ENCODE measurements at regions not wholly inside any gene's neighbourhood (a gene's known extent, or its start where the extent isn't known, plus 50 kb on each side); places are given as distances from the start of the nearest gene placed in this dataset.

DNA sequence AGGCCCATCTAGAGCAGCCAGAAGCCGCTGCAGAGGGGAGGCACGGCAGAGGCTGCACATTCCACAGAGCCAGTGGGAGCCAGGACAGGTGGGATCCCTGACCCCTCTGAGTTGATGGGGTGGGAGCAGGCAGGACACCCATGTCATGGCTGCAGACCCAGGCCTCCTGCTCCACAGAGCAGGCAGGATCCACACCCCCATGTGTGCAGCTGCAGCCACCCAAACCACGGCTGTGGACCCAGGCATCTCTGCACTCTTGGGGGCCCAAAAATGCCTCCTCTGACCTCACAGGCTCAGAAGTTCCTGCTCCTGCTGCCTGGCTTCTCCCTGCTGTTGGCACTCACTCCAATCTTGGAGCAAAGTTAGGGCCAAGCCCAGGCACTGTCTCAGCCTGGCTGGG, 112.3 kb upstream of the TMEM18 start:
- Mint-ChIP-seq H3K27me3 (no peaks in the 10 kb centered on the region), H3K36me3 (peaks cover 2% of the 10 kb centered on the region), H3K27ac (no peak overlapping the region), H3K9me3 (peaks cover 4% of the 10 kb centered on the region), H3K4me1 (no peaks in the 10 kb centered on the region), H3K4me3 (no peak overlapping the region)
- ATAC-seq (ENCODE audit: low read depth) (no peak), DNase-seq (ENCODE audit: low spot score in 2 of 2) (no peak)

DNA sequence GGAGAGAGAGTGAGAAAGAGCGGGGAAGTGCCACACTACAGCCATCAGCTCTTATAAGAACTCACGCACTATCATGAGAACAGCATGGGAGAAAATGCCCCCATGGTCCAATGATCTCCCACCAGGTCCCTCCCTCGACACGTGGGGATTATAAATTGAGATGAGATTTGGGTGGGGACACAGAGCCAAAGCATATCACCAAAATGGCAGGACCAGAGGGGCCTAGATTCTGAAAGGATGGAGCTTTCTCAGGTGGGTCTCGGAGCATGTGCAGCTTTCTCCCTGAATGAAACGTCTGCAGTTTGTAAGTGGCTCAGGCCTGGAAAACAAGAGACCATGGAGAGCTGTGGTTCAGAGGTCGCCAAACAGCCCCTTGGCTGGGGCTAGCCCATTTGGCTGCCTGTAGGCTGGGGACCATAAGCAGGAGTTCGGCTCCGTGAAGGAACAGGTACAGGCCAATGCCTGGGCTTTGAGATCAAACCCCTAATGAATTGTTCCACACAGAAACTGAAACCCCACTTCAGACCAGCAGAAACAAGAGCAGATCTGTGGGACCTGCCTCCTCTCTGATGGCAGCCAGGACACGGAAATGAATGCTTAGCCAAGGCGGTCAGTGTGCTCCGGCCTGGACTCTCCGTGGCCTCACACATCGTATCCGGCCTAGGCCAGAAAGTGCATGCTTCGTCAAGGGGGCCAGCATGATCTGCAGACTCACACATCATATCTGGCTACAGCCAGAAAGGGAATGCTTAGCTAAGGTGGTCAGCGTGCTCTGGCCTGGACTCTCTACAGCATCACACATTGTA, 111.2 kb upstream of the TMEM18 start:
- no peaks in the 10 kb centered on the region for H3K27me3 Mint-ChIP-seq
- H3K27ac Mint-ChIP-seq = no peak overlapping the region
- peaks cover 2% of the 10 kb centered on the region for H3K36me3 Mint-ChIP-seq
- peaks cover 7% of the 10 kb centered on the region for H3K9me3 Mint-ChIP-seq
- ATAC-seq (ENCODE audit: low read depth) = no peak
- no peak for DNase-seq (ENCODE audit: low spot score in 2 of 2)
- H3K4me1 Mint-ChIP-seq = no peaks in the 10 kb centered on the region
- no peak overlapping the region for H3K4me3 Mint-ChIP-seq

DNA sequence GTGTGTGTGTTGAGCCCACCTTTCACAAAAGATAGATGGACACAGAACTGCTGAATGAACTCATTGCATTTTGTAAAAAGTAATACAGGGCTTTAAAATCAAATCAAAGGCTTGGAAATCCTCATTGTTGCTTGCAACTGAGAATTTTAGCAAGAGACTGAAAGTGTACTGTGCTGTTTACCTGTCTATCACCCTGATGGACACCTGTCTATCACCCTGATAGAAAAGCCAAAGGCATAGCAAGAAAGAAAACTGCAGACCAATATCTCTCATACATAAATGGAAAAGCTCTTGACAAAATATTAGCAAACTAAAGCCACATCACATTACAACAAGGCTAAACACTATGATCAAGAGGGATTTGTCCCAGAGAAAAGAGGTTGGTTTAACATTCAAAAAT, 107.5 kb upstream of the TMEM18 start:
- no peak for DNase-seq (ENCODE audit: low spot score in 2 of 2)
- ATAC-seq (ENCODE audit: low read depth) = no peak
- Mint-ChIP-seq H3K27ac (no peak overlapping the region), H3K9me3 (peaks cover 7% of the 10 kb centered on the region), H3K27me3 (peaks cover 2% of the 10 kb centered on the region), H3K4me3 (no peak overlapping the region), H3K36me3 (peaks cover 2% of the 10 kb centered on the region), H3K4me1 (no peaks in the 10 kb centered on the region)

GRCh38 chr2:780581-780980, 103.4 kb upstream of the TMEM18 start:
- Mint-ChIP-seq H3K27me3 (peaks cover 4% of the 10 kb centered on the region), H3K36me3 (no peaks in the 10 kb centered on the region), H3K4me1 (no peaks in the 10 kb centered on the region), H3K27ac (no peak overlapping the region), H3K4me3 (no peak overlapping the region), H3K9me3 (peaks cover 3% of the 10 kb centered on the region)
- no peak for DNase-seq (ENCODE audit: low spot score in 2 of 2)
- no peak for ATAC-seq (ENCODE audit: low read depth)

DNA sequence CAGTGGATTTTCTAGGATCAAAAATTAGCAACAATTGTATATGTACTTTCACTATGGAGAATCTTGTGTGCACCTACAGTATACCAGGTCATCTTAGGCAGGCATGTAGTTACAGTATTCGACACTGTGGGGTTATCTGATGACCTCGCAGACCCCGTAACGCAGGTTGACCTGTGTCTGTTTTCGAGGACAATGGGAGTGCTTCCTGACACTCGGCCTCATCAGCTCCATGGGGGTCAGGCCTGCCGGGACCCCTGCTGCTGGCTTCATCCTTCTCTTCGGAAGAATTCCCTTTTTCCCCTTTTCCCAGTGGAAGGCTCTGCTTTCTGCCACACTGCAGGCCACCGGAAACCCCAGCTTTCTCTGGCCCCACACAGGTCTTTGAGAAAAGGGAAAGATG, 102.8 kb upstream of the TMEM18 start:
- Mint-ChIP-seq H3K4me3 (no peak overlapping the region), H3K27ac (no peak overlapping the region), H3K4me1 (no peaks in the 10 kb centered on the region), H3K27me3 (peaks cover 4% of the 10 kb centered on the region), H3K36me3 (no peaks in the 10 kb centered on the region), H3K9me3 (peaks cover 3% of the 10 kb centered on the region)
- ATAC-seq (ENCODE audit: low read depth) (no peak), DNase-seq (ENCODE audit: low spot score in 2 of 2) (no peak)

- Mint-ChIP-seq H3K27me3 (peaks cover 8% of the 10 kb centered on the region), H3K4me3 (no peak overlapping the region), H3K9me3 (peaks cover 3% of the 10 kb centered on the region), H3K27ac (no peak overlapping the region), H3K36me3 (no peaks in the 10 kb centered on the region), H3K4me1 (peaks cover 2% of the 10 kb centered on the region)
- ATAC-seq (ENCODE audit: low read depth) = no peak
- no peak for DNase-seq (ENCODE audit: low spot score in 2 of 2)
These were observed 101.6 kb upstream of the TMEM18 start for GRCh38 chr2:778731-779350.

- Mint-ChIP-seq H3K4me1 (peaks cover 2% of the 10 kb centered on the region), H3K27me3 (peaks cover 8% of the 10 kb centered on the region), H3K36me3 (no peaks in the 10 kb centered on the region), H3K4me3 (no peak overlapping the region), H3K9me3 (no peaks in the 10 kb centered on the region), H3K27ac (no peak overlapping the region)
- ATAC-seq (ENCODE audit: low read depth) (no peak), DNase-seq (ENCODE audit: low spot score in 2 of 2) (no peak)
These were observed 100.3 kb upstream of the TMEM18 start for GRCh38 chr2:777546-777945.

GRCh38 chr2:777051-777450, 99.8 kb upstream of the TMEM18 start:
- Mint-ChIP-seq H3K4me3 (no peak overlapping the region), H3K27me3 (peaks cover 10% of the 10 kb centered on the region), H3K36me3 (no peaks in the 10 kb centered on the region), H3K9me3 (no peaks in the 10 kb centered on the region), H3K27ac (no peak overlapping the region), H3K4me1 (peaks cover 2% of the 10 kb centered on the region)
- ATAC-seq (ENCODE audit: low read depth) (no peak), DNase-seq (ENCODE audit: low spot score in 2 of 2) (no peak)

DNA sequence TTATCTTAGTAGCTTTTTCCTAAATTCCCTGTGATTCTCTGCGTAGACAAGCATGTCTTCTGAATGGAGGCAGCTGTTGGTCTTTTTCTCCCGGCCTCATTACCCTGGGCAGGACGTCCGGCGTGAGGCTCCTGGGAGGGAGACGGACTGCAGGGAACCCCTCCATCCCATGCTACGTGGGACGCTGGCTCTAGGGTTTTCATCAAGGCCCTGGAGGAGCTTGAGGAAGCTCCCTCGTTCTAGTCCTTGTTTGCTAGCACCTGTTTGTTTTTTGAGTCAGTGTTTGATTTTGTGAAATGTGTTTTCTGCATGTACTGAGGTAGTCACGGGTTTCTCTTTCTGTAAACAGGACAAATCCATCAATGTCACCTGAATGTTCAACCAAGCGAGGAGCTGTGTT, 99.3 kb upstream of the TMEM18 start:
- ATAC-seq (ENCODE audit: low read depth) (no peak), DNase-seq (ENCODE audit: low spot score in 2 of 2) (no peak)
- Mint-ChIP-seq H3K36me3 (no peaks in the 10 kb centered on the region), H3K4me1 (peaks cover 2% of the 10 kb centered on the region), H3K27ac (no peak overlapping the region), H3K4me3 (no peak overlapping the region), H3K27me3 (peaks cover 9% of the 10 kb centered on the region), H3K9me3 (no peaks in the 10 kb centered on the region)

DNA sequence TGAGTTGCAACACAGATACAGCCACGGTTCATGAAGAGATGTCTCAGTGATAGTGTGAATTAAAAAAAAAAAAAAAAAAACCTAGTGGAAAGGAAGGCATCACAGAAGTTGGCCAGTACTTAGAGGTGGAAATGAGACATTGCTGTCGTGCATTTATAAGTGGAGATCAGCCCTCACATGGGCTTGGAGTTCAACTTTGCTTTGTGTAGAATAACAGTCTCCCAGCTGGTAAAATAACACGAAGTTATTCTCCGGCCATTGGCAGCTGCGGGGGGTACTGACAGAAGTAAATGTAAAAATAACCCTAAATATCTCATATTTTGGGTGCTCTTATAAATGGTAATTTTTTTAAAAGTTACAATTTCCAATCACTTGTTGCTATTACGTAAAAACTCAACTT, 98.8 kb upstream of the TMEM18 start:
- Mint-ChIP-seq H3K4me3 (no peak overlapping the region), H3K27ac (no peak overlapping the region), H3K36me3 (no peaks in the 10 kb centered on the region), H3K27me3 (peaks cover 12% of the 10 kb centered on the region), H3K4me1 (peaks cover 2% of the 10 kb centered on the region), H3K9me3 (no peaks in the 10 kb centered on the region)
- no peak for DNase-seq (ENCODE audit: low spot score in 2 of 2)
- ATAC-seq (ENCODE audit: low read depth) = no peak

DNA sequence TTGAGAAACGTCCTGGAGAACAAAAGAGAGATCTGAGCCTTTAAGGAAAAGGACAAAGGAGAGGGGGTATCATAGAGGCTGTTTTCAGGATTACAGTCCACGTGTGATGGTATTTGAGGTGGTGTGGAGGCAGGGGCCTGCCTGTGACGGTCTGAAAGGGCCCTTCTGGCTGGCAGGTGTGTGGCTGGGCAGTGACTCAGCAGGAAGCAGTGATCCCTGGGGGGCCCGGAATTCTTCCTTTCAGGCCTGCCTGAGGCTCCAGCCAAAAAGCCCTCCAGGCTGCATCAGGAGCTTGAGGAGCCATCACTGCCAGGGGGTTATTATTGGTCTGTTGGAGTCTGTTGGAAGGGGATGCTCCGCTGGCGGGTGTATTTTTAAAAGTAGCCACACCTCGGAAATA, 97.2 kb upstream of the TMEM18 start:
- Mint-ChIP-seq H3K9me3 (no peaks in the 10 kb centered on the region), H3K27ac (no peak overlapping the region), H3K4me3 (no peak overlapping the region), H3K36me3 (no peaks in the 10 kb centered on the region), H3K27me3 (peaks cover 13% of the 10 kb centered on the region), H3K4me1 (peaks cover 5% of the 10 kb centered on the region)
- DNase-seq (ENCODE audit: low spot score in 2 of 2) (no peak), ATAC-seq (ENCODE audit: low read depth) (no peak)

GRCh38 chr2:773256-774160, 96.3 kb upstream of the TMEM18 start:
- Mint-ChIP-seq H3K4me1 (peaks cover 5% of the 10 kb centered on the region), H3K9me3 (peaks cover 2% of the 10 kb centered on the region)

DNA sequence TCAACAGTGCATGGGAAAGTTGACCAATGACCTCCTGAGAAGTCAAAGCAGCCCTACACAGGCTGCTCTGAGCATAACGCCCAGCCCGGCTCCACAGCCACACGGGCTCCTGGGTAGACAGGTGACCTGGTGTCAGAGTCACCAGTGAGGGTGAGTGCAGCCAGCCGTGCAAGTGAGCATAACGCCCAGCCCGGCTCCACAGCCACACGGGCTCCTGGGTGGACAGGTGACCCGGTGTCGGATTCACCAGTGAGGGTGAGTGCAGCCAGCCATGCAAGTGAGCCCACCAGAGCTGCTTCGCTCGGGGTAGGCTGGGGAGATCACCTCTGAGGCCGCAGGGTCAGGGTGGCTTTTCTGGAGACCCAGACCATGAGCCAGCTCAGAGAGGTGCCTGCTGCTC, 94.3 kb upstream of the TMEM18 start:
- ATAC-seq (ENCODE audit: low read depth) (no peak), DNase-seq (ENCODE audit: low spot score in 2 of 2) (no peak)
- Mint-ChIP-seq H3K36me3 (no peaks in the 10 kb centered on the region), H3K4me3 (no peak overlapping the region), H3K27me3 (peaks cover 14% of the 10 kb centered on the region), H3K27ac (no peak overlapping the region), H3K9me3 (peaks cover 5% of the 10 kb centered on the region), H3K4me1 (peaks cover 5% of the 10 kb centered on the region)

More at GRCh38 chr2:773256-774160, 96.3 kb upstream of the TMEM18 start:
- peaks cover 12% of the 10 kb centered on the region for H3K27me3 Mint-ChIP-seq
- H3K27ac Mint-ChIP-seq = no peak overlapping the region
- no peak overlapping the region for H3K4me3 Mint-ChIP-seq
- DNase-seq (ENCODE audit: low spot score in 2 of 2) (no peak), ATAC-seq (ENCODE audit: low read depth) (no peak)
- no peaks in the 10 kb centered on the region for H3K36me3 Mint-ChIP-seq

DNA sequence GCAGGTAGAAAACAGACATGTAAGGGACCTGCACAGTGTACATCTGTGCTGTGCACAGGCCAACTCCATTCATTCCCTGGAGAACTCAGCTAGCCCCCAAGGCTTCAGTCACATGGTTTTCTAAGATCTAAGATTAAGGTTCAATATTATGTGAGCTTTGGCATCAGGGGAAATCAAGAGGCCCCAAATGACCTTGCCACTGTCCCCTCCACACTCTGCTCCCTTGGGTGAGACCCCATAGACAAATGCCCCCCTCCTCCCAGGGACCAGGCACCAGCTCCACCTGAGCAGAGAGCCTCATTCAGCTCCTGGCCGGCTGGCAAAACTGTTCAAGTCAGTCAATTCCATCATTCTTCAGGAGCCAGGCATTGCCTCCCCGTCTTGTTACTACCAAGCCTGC, 93.6 kb upstream of the TMEM18 start:
- H3K4me1 Mint-ChIP-seq = peaks cover 5% of the 10 kb centered on the region
- H3K27me3 Mint-ChIP-seq = peaks cover 18% of the 10 kb centered on the region
- DNase-seq (ENCODE audit: low spot score in 2 of 2) = no peak
- no peak overlapping the region for H3K27ac Mint-ChIP-seq
- H3K36me3 Mint-ChIP-seq = no peaks in the 10 kb centered on the region
- ATAC-seq (ENCODE audit: low read depth) = no peak
- peaks cover 5% of the 10 kb centered on the region for H3K9me3 Mint-ChIP-seq
- H3K4me3 Mint-ChIP-seq = no peak overlapping the region
